CD14-positive monocyte (primary cell): ENCODE measurements at regions not wholly inside any gene's neighbourhood (a gene's known extent, or its start where the extent isn't known, plus 50 kb on each side); places are given as distances from the start of the nearest gene placed in this dataset.

Experiments
- DNase-seq, 3 donors: peaks; one replicate each; pipeline ENCODE4 v3.0.0-alpha.2; 2011 to 2022
- H2AFZ ChIP-seq: 2 replicates; pipeline ENCODE4 v1.6.0; 2012; ENCODE audit warnings: mild to moderate bottlenecking, low read depth, low read length, inconsistent platforms; ENCODE audit not compliant: insufficient read depth, poor library complexity, severe bottlenecking
- H3K27ac ChIP-seq, 2 donors: 1 replicate in 1 of 2; 2 replicates in 1 of 2; pipeline ENCODE4 v1.5.1; 2012 to 2013; ENCODE audit warnings: low read length in 2 of 2, control low read depth in 1 of 2, inconsistent platforms in 1 of 2, low read depth in 1 of 2, mild to moderate bottlenecking in 1 of 2
- H3K27me3 ChIP-seq, 2 donors: one replicate each; pipeline versions ENCODE4 v1.6.0 to v1.6.1; 2011 to 2013; ENCODE audit warnings: low read length in 2 of 2; ENCODE audit not compliant: control insufficient read depth in 2 of 2, insufficient read depth in 2 of 2
- H3K36me3 ChIP-seq, 2 donors: replicated peaks in 1 of 2; 1 replicate in 1 of 2; 2 replicates in 1 of 2; pipeline versions ENCODE4 v1.5.1 to v1.6.1; 2012 to 2013; ENCODE audit warnings: low read length in 2 of 2, control low read depth in 1 of 2, inconsistent platforms in 1 of 2, mild to moderate bottlenecking in 1 of 2; ENCODE audit not compliant: insufficient read depth in 2 of 2, control insufficient read depth in 1 of 2
- H3K4me1 ChIP-seq, 2 donors: 1 replicate in 1 of 2; 2 replicates in 1 of 2; pipeline versions ENCODE4 v1.5.1 to v1.6.1; 2012 to 2013; ENCODE audit warnings: low read length in 2 of 2, control low read depth in 1 of 2, inconsistent platforms in 1 of 2, mild to moderate bottlenecking in 1 of 2, moderate library complexity in 1 of 2; ENCODE audit not compliant: insufficient read depth in 2 of 2, control insufficient read depth in 1 of 2
- H3K4me2 ChIP-seq: replicated peaks from 2 replicates; pipeline ENCODE3; 2012; ENCODE audit warnings: low read length, moderate library complexity, mild to moderate bottlenecking; ENCODE audit not compliant: poor library complexity, severe bottlenecking; ENCODE audit errors: extremely low read depth
- H3K4me3 ChIP-seq, 3 experiments: fragments of 200-600 bp in 1 of 3; sonication (generic) in 1 of 3; replicated peaks in 1 of 3; 1 replicate in 2 of 3; 2 replicates in 1 of 3; pipeline ENCODE4 v1.5.1; 2011 to 2013; ENCODE audit warnings: low read length in 3 of 3, mild to moderate bottlenecking in 3 of 3, control low read depth in 2 of 3, low read depth in 2 of 3, inconsistent platforms in 1 of 3, moderate library complexity in 1 of 3
- H3K79me2 ChIP-seq: 2 replicates; pipeline ENCODE4 v1.6.0; 2012; ENCODE audit warnings: mild to moderate bottlenecking, control low read depth, inconsistent platforms, low read length, moderate library complexity; ENCODE audit not compliant: insufficient read depth
- H3K9ac ChIP-seq: 2 replicates; pipeline ENCODE4 v1.6.0; 2017; ENCODE audit warnings: low read length, mild to moderate bottlenecking; ENCODE audit not compliant: insufficient read depth, poor library complexity, severe bottlenecking
- H3K9me3 ChIP-seq, 2 donors: replicated peaks in 1 of 2; 1 replicate in 1 of 2; 2 replicates in 1 of 2; pipeline versions ENCODE4 v1.5.1 to v1.6.1; 2012 to 2013; ENCODE audit warnings: low read length in 2 of 2, control low read depth in 1 of 2; ENCODE audit not compliant: control insufficient read depth in 1 of 2, insufficient read depth in 1 of 2
- H4K20me1 ChIP-seq: 2 replicates; pipeline ENCODE4 v1.6.0; 2012; ENCODE audit warnings: mild to moderate bottlenecking, low read length, control low read depth, moderate library complexity; ENCODE audit not compliant: insufficient read depth
- H3K27ac Mint-ChIP-seq, 7 donors: one replicate each; pipeline ENCODE4 v1.8.0; 2020; ENCODE audit warnings: mild to moderate bottlenecking in 7 of 7, mixed read lengths in 7 of 7, moderate library complexity in 6 of 7, inconsistent platforms in 2 of 7
- H3K27me3 Mint-ChIP-seq, 3 donors: one replicate each; pipeline ENCODE4 v1.8.0; 2021 to 2022; ENCODE audit warnings: low read depth in 3 of 3, mild to moderate bottlenecking in 3 of 3, mixed read lengths in 3 of 3, moderate library complexity in 3 of 3, inconsistent platforms in 1 of 3
- H3K36me3 Mint-ChIP-seq, 2 donors: one replicate each; pipeline ENCODE4 v1.8.0; 2020; ENCODE audit warnings: mixed read lengths in 2 of 2, inconsistent platforms in 1 of 2, mild to moderate bottlenecking in 1 of 2
- H3K4me1 Mint-ChIP-seq: one replicate; pipeline ENCODE4 v1.8.0; 2020; ENCODE audit warnings: mild to moderate bottlenecking, mixed read lengths
- H3K4me3 Mint-ChIP-seq, 2 donors: one replicate each; pipeline ENCODE4 v1.8.0; 2020; ENCODE audit warnings: mild to moderate bottlenecking in 2 of 2, mixed read lengths in 2 of 2, moderate library complexity in 1 of 2
- H3K9me3 Mint-ChIP-seq, 7 donors: one replicate each; pipeline ENCODE4 v1.8.0; 2020 to 2022; ENCODE audit warnings: mixed read lengths in 7 of 7, mild to moderate bottlenecking in 6 of 7, moderate library complexity in 6 of 7, inconsistent platforms in 2 of 7
- WGBS: methylation state at CpG from one replicate; pipeline ENCODE4 v1.1.5; 2013; ENCODE audit warnings: missing lambda C conversion rate; ENCODE audit not compliant: insufficient coverage; 5-methylcytosine and 5-hydroxymethylcytosine counted together
- intact Hi-C, 2 donors: fragments of 100-400 bp; cut with micrococcal nuclease; formaldehyde crosslinking; loops; one replicate each; pipeline versions ENCODE4 v1.15.0 to v1.15.1; 2023
- TF ChIP-seq, protein P1 (sequence below): fragments of 200-600 bp; IDR thresholded peaks from one replicate; pipeline ENCODE4 v1.8.0; 2022; ENCODE audit warnings: antibody characterized with exemption, mild to moderate bottlenecking

- H3K79me2 ChIP-seq: no peaks in the 10 kb centered on the region
- no peak overlapping the region for H3K9ac ChIP-seq
- no peaks in the 10 kb centered on the region for H3K36me3 ChIP-seq
- intact Hi-C loops: no loop called here
- no peak overlapping the region for H3K4me3 ChIP-seq
- peaks cover 0 to 5% of the 10 kb centered on the region in 2 donors for H3K9me3 ChIP-seq
- Mint-ChIP-seq H3K9me3 (peaks cover 0 to 6% (median 2%) of the 10 kb centered on the region in 7 donors), H3K36me3 (no peaks in the 10 kb centered on the region), H3K4me3 (no peak overlapping the region), H3K27ac (no peak overlapping the region), H3K27me3 (peaks cover 4 to 23% (median 10%) of the 10 kb centered on the region in 3 donors), H3K4me1 (no peaks in the 10 kb centered on the region)
- TF ChIP-seq, protein P1, sequence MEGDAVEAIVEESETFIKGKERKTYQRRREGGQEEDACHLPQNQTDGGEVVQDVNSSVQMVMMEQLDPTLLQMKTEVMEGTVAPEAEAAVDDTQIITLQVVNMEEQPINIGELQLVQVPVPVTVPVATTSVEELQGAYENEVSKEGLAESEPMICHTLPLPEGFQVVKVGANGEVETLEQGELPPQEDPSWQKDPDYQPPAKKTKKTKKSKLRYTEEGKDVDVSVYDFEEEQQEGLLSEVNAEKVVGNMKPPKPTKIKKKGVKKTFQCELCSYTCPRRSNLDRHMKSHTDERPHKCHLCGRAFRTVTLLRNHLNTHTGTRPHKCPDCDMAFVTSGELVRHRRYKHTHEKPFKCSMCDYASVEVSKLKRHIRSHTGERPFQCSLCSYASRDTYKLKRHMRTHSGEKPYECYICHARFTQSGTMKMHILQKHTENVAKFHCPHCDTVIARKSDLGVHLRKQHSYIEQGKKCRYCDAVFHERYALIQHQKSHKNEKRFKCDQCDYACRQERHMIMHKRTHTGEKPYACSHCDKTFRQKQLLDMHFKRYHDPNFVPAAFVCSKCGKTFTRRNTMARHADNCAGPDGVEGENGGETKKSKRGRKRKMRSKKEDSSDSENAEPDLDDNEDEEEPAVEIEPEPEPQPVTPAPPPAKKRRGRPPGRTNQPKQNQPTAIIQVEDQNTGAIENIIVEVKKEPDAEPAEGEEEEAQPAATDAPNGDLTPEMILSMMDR: no peak
- H4K20me1 ChIP-seq: no peaks in the 10 kb centered on the region
- no peaks in the 10 kb centered on the region for H3K27me3 ChIP-seq
- H2AFZ ChIP-seq: no peak overlapping the region
- WGBS: 90% methylated on average over 4 of the region's 5 CpGs
- H3K27ac ChIP-seq: no peak overlapping the region
- no peak for DNase-seq
- H3K4me1 ChIP-seq: no peaks in the 10 kb centered on the region
- H3K4me2 ChIP-seq: no peak overlapping the region
These were observed 230.3 kb downstream of the AACS start for GRCh38 chr12:125295550-125295949.

DNA sequence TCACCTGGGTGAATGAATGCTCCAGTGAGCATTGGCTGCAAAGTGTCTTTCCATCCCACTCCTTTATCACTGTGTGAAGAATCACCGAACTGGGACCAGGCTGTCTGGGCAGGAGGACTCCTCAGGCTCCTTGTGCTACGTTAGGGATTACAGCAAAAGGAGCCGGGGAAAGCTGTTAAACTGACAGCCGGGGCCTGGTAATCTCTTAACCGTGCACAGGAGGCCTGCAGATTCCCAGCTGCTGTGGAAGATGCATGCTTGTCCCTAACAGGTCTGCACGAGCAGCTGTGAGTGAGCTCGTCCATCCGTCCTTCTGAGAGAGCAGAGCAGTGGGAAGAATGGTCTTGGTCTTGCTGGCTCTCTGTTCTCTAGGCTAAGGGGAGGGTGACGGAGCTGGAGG, 231.5 kb downstream of the AACS start:
- Histone ChIP-seq H3K36me3 (no peaks in the 10 kb centered on the region), H3K4me3 (no peak overlapping the region), H3K27me3 (no peaks in the 10 kb centered on the region), H3K9ac (no peak overlapping the region), H3K9me3 (peaks cover 0 to 5% of the 10 kb centered on the region in 2 donors), H3K4me1 (no peaks in the 10 kb centered on the region), H3K79me2 (no peaks in the 10 kb centered on the region), H4K20me1 (no peaks in the 10 kb centered on the region), H2AFZ (no peak overlapping the region), H3K27ac (no peak overlapping the region), H3K4me2 (no peak overlapping the region)
- TF ChIP-seq, protein P1: no peak
- DNase-seq: no peak
- Mint-ChIP-seq H3K4me3 (no peak overlapping the region), H3K9me3 (peaks cover 0 to 6% (median 3%) of the 10 kb centered on the region in 7 donors), H3K36me3 (no peaks in the 10 kb centered on the region), H3K27ac (no peak overlapping the region), H3K27me3 (peaks cover 6 to 21% (median 10%) of the 10 kb centered on the region in 3 donors), H3K4me1 (no peaks in the 10 kb centered on the region)
- intact Hi-C loops: no loop called here
- WGBS: 58% methylated on average over 9 of the region's 9 CpGs
